Esophagus muscularis mucosa (tissue), 3 donors: ENCODE measurements at regions not wholly inside any gene's neighbourhood (a gene's known extent, or its start where the extent isn't known, plus 50 kb on each side); places are given as distances from the start of the nearest gene placed in this dataset.

ENCODE experiments used
- POLR2A ChIP-seq: fragments of 450-650 bp; IDR thresholded peaks from one replicate; pipeline ENCODE4 v1.6.1; 2017; ENCODE audit warnings: antibody characterized with exemption, moderate library complexity, mild to moderate bottlenecking, low read depth
- POLR2AphosphoS5 ChIP-seq, 2 donors: sonication (generic); formaldehyde crosslinking; IDR thresholded peaks; one replicate each; pipeline ENCODE4 v1.6.1; 2017; ENCODE audit warnings: antibody characterized with exemption in 2 of 2
- TF ChIP-seq, protein P1 (sequence below), 3 experiments: fragments of 200-600 bp in 2 of 3; fragments of 450-650 bp in 1 of 3; sonication (generic) in 2 of 3; IDR thresholded peaks; one replicate each; pipeline ENCODE4 v1.5.1; 2017 to 2019; ENCODE audit warnings: antibody characterized with exemption in 3 of 3, mild to moderate bottlenecking in 2 of 3, moderate library complexity in 1 of 3

DNA sequence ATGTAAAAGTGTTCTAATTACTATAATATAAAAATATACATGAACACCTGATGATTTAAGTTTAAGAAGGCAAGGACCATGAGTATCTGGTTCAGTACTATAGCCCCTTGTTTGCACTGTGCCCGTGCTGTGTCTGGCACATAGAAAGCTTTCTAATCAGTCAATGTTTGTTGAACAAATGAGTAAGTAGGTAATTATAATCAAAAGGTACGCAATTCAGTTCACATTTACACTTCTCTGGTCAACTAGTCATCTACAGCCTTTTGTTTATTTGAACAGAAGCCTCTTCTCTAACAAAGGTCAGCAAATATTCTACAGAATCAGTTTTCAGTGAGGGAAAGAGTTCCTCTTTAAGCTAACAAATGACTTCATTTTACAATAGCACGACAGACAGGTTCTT, 523.3 kb downstream of the SMARCA1 start:
- TF ChIP-seq POLR2AphosphoS5 (IDR thresholded peaks at IDR 0.05) (no peak), POLR2A (no peak)
- TF ChIP-seq, protein P1, sequence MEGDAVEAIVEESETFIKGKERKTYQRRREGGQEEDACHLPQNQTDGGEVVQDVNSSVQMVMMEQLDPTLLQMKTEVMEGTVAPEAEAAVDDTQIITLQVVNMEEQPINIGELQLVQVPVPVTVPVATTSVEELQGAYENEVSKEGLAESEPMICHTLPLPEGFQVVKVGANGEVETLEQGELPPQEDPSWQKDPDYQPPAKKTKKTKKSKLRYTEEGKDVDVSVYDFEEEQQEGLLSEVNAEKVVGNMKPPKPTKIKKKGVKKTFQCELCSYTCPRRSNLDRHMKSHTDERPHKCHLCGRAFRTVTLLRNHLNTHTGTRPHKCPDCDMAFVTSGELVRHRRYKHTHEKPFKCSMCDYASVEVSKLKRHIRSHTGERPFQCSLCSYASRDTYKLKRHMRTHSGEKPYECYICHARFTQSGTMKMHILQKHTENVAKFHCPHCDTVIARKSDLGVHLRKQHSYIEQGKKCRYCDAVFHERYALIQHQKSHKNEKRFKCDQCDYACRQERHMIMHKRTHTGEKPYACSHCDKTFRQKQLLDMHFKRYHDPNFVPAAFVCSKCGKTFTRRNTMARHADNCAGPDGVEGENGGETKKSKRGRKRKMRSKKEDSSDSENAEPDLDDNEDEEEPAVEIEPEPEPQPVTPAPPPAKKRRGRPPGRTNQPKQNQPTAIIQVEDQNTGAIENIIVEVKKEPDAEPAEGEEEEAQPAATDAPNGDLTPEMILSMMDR (IDR thresholded peaks at IDR 0.05), result no peak
